ENCODE measurements at regions not wholly inside any gene's neighbourhood (a gene's known extent, or its start where the extent isn't known, plus 50 kb on each side); places are given as distances from the start of the nearest gene placed in this dataset.

DNA sequence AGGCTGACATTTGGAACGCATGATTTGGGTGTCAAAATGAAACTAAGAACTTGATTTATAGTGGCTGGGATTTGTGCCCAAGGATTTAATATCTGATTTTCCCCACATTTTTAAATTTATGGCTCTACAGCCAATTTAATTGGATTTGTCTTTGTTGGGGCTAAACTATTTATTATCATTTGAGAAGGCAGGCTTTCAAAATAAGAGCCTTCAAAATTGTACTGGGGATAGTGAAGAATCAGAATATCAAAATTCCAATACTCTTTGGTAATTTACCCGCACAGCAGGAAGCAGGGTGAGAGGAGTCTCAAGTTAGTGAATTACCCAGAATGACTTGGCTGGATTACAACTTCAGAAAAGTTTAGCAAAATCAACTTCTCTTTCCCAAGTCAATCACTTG is 278.1 kb downstream of the LRATD1 start:
- no peaks in the 10 kb centered on the region for H3F3A ChIP-seq (replicated peaks; ENCODE audit: low read depth)
- H3K9me2 ChIP-seq (ENCODE audit: insufficient read depth): no peaks in the 10 kb centered on the region
- peaks cover 12% of the 10 kb centered on the region for H3K4me1 Mint-ChIP-seq
- no peak for DNase-seq (ENCODE audit: low spot score)
- peaks cover 2% of the 10 kb centered on the region for H3K27me3 Mint-ChIP-seq (ENCODE audit: insufficient read depth, low read depth, poor library complexity)
- no peak overlapping the region for H3K27ac ChIP-seq (ENCODE audit: low read depth)
- peaks cover 5% of the 10 kb centered on the region; the same call in 1 of the 2 replicates for H3K4me1 ChIP-seq (ENCODE audit: insufficient read depth)
- H4K20me1 ChIP-seq (replicated peaks; ENCODE audit: insufficient read depth): no peaks in the 10 kb centered on the region
- H3K36me3 ChIP-seq (ENCODE audit: insufficient read depth): no peaks in the 10 kb centered on the region
- peak overlapping the region; percentile 76; the same call in 1 of the 2 replicates for H2AFZ ChIP-seq
- H3K27ac Mint-ChIP-seq: no peak overlapping the region
- no peaks in the 10 kb centered on the region for H3K36me3 Mint-ChIP-seq (ENCODE audit: low read depth)
- H3K4me3 Mint-ChIP-seq: no peak overlapping the region
- H3K27me3 ChIP-seq (ENCODE audit: insufficient read depth): no peaks in the 10 kb centered on the region
- H3K4me2 ChIP-seq: no peak overlapping the region
- H3K79me2 ChIP-seq (replicated peaks; ENCODE audit: insufficient read depth): no peaks in the 10 kb centered on the region
- H3K9me3 Mint-ChIP-seq: peaks cover 2% of the 10 kb centered on the region; the same call in 1 of the 3 replicates
- no peak for TF ChIP-seq ZNF462 (CRISPR knock-in tag; IDR thresholded peaks at IDR 0.05)
- TF ChIP-seq CTCF (conservative IDR thresholded peaks at IDR 0.05; ENCODE audit: low read depth in 2 of 2): no peak
- TF ChIP-seq REST (IDR thresholded peaks at IDR 0.05; ENCODE audit: unreplicated experiment): no peak
- TF ChIP-seq NANOG (IDR thresholded peaks at IDR 0.05; ENCODE audit: borderline replicate concordance): no peak
- no peak for TF ChIP-seq EZH2 (IDR thresholded peaks at IDR 0.05; ENCODE audit: low read depth, unreplicated experiment)
- no peak for TF ChIP-seq EZH2phosphoT487 (IDR thresholded peaks at IDR 0.05; ENCODE audit: unreplicated experiment)
- no peak overlapping the region for H3K4me3 ChIP-seq
- ATAC-seq: no peak

All from GM23338 (cell line).